ENCODE measurements at regions not wholly inside any gene's neighbourhood (a gene's known extent, or its start where the extent isn't known, plus 50 kb on each side); places are given as distances from the start of the nearest gene placed in this dataset.

DNA sequence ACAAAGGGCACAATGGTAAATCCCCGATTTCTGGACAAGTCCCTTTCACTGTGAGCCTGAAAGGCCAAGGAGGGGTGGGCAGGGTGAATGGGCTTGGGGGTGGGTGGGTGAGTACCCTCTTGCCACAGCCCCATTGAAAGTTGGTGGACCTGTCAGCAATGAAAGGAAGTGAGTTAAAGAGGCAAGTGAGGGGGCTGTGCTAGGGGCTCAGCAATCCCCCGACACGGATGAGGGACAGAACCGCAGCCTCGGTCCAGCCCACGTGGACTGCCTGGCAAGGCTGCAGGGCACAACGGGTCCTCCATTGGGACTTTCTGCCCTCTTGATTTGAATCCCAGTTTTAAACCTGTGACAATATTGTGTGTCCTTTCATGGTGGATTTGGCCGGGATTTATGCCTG, 255.3 kb downstream of the FOXD2 start:
- Mint-ChIP-seq H3K9me3 (ENCODE audit: low read depth) (no peaks in the 10 kb centered on the region), H3K4me1 (ENCODE audit: low read depth) (no peaks in the 10 kb centered on the region), H3K36me3 (ENCODE audit: low read depth) (no peaks in the 10 kb centered on the region), H3K4me3 (ENCODE audit: unreplicated experiment) (no peak overlapping the region), H3K27ac (ENCODE audit: unreplicated experiment) (no peak overlapping the region), H3K27me3 (ENCODE audit: low read depth) (peaks cover 14% of the 10 kb centered on the region)
- TF ChIP-seq CTCF (IDR thresholded peaks at IDR 0.05): no peak
- DNase-seq (ENCODE audit: low spot score): no peak

GRCh38 chr1:47694011-47694890, 256.4 kb downstream of the FOXD2 start:
- H3K4me1 Mint-ChIP-seq (ENCODE audit: low read depth): no peaks in the 10 kb centered on the region
- H3K27me3 Mint-ChIP-seq (ENCODE audit: low read depth): peaks cover 13% of the 10 kb centered on the region
- no peaks in the 10 kb centered on the region for H3K9me3 Mint-ChIP-seq (ENCODE audit: low read depth)
- no peak for DNase-seq (ENCODE audit: low spot score)
- no peak overlapping the region for H3K27ac Mint-ChIP-seq (ENCODE audit: unreplicated experiment)
- no peak overlapping the region for H3K4me3 Mint-ChIP-seq (ENCODE audit: unreplicated experiment)
- TF ChIP-seq CTCF (IDR thresholded peaks at IDR 0.05): no peak
- H3K36me3 Mint-ChIP-seq (ENCODE audit: low read depth): no peaks in the 10 kb centered on the region

DNA sequence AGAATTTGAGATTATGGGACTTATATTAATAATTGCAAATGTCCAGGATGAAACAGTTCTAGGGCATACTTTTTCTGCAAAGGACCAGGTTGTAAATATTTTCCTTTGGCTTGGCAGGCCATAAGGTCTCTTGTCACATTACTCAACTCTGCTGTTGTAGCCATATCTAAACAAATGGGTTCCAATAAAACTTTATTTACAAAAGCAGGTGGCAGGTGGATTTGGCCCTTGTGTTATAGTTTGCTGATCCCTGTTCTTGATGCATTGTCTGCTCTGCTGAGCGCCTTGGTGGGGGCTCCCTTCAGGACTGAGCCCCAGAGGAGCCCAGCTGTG, 258.5 kb downstream of the FOXD2 start:
- TF ChIP-seq CTCF (IDR thresholded peaks at IDR 0.05): no peak
- Mint-ChIP-seq H3K27me3 (ENCODE audit: low read depth) (peaks cover 2% of the 10 kb centered on the region), H3K36me3 (ENCODE audit: low read depth) (no peaks in the 10 kb centered on the region), H3K27ac (ENCODE audit: unreplicated experiment) (no peak overlapping the region), H3K4me1 (ENCODE audit: low read depth) (no peaks in the 10 kb centered on the region), H3K9me3 (ENCODE audit: low read depth) (no peaks in the 10 kb centered on the region), H3K4me3 (ENCODE audit: unreplicated experiment) (no peak overlapping the region)
- no peak for DNase-seq (ENCODE audit: low spot score)

GRCh38 chr1:47696737-47697441, 259.0 kb downstream of the FOXD2 start:
- Mint-ChIP-seq H3K4me1 (ENCODE audit: low read depth) (no peaks in the 10 kb centered on the region), H3K4me3 (ENCODE audit: unreplicated experiment) (no peak overlapping the region), H3K36me3 (ENCODE audit: low read depth) (no peaks in the 10 kb centered on the region), H3K9me3 (ENCODE audit: low read depth) (no peaks in the 10 kb centered on the region), H3K27me3 (ENCODE audit: low read depth) (peaks cover under 1% of the 10 kb centered on the region), H3K27ac (ENCODE audit: unreplicated experiment) (no peak overlapping the region)
- DNase-seq (ENCODE audit: low spot score): no peak
- no peak for TF ChIP-seq CTCF (IDR thresholded peaks at IDR 0.05)

DNA sequence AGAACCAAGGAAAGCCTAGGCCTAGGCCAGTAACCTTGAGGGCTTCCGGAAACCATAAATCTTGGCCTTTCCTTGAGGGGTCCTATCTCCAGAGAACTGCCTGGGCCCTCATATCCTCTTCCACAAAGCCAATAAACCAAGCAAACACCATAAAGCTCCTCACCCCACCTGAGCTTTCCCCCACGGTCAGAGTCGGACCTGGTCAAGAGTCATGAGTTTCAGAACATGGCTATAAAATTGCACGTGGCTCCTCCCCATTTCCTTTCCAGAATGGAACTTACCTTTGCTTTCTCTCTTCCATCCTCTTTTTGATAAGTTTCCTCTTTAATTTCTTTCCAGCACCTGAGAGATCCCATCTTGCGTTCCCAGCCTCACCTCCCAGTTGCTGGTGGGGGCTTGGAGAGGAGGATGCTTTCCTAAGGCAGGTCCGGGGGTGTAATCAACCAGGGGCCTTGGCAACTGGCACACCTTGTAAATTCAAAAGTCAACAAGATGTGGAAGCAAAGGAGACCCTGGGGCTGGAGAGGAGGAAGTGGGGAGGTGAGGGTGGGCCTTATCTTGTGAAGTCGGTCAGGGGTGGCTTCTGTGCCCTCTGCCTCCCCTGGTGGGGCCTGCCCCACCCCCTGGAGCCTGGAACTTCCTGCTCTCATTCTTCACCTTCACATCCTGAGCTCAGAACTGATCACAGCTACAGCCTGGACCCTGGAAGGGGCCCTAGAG, 259.9 kb downstream of the FOXD2 start:
- Mint-ChIP-seq H3K4me3 (ENCODE audit: unreplicated experiment) (no peak overlapping the region), H3K4me1 (ENCODE audit: low read depth) (peaks cover 6% of the 10 kb centered on the region), H3K27ac (ENCODE audit: unreplicated experiment) (no peak overlapping the region), H3K36me3 (ENCODE audit: low read depth) (no peaks in the 10 kb centered on the region), H3K27me3 (ENCODE audit: low read depth) (peaks cover 2% of the 10 kb centered on the region), H3K9me3 (ENCODE audit: low read depth) (no peaks in the 10 kb centered on the region)
- DNase-seq (ENCODE audit: low spot score): no peak
- no peak for TF ChIP-seq CTCF (IDR thresholded peaks at IDR 0.05)

All from chondrocyte (in vitro differentiated cells).